Upper lobe of right lung (tissue), 1 donor: ENCODE measurements at regions not wholly inside any gene's neighbourhood (a gene's known extent, or its start where the extent isn't known, plus 50 kb on each side); places are given as distances from the start of the nearest gene placed in this dataset.

ENCODE experiments used
- ATAC-seq: fragments of 200-7000 bp; cut with Tn5 transposase; one replicate; pipeline ENCODE4 v1.9.1; 2020; ENCODE audit warnings: mild to moderate bottlenecking, moderate library complexity
- DNase-seq: peaks from one replicate; pipeline ENCODE4 v3.0.0-alpha.2; 2020
- H3K27ac ChIP-seq: fragments of 200-600 bp; one replicate; pipeline ENCODE4 v1.8.0; 2022
- H3K27me3 ChIP-seq: fragments of 200-600 bp; one replicate; pipeline ENCODE4 v1.8.0; 2022; ENCODE audit warnings: mild to moderate bottlenecking
- H3K36me3 ChIP-seq: fragments of 200-600 bp; one replicate; pipeline ENCODE4 v1.8.0; 2022
- H3K4me1 ChIP-seq: fragments of 200-600 bp; one replicate; pipeline ENCODE4 v1.8.0; 2022
- H3K4me3 ChIP-seq: fragments of 200-600 bp; one replicate; pipeline ENCODE4 v1.8.0; 2022; ENCODE audit warnings: mild to moderate bottlenecking
- H3K9me3 ChIP-seq: fragments of 200-600 bp; one replicate; pipeline ENCODE4 v1.8.0; 2022
- CTCF ChIP-seq: fragments of 200-600 bp; IDR thresholded peaks from one replicate; pipeline ENCODE4 v1.8.0; 2022; ENCODE audit warnings: antibody characterized with exemption
- intact Hi-C: fragments of 100-400 bp; cut with DNase I; formaldehyde crosslinking; loops from one replicate; pipeline ENCODE4 v1.11.0; 2022
- donor health status: DM: no; HTN: yes; CAD: no; lungs with severe emphysema.

- H3K27ac ChIP-seq, result no peak overlapping the region
- TF ChIP-seq CTCF, result no peak
- H3K4me1 ChIP-seq, result no peaks in the 10 kb centered on the region
- no peaks in the 10 kb centered on the region for H3K27me3 ChIP-seq
- ATAC-seq (no peak), DNase-seq (no peak)
- no peak overlapping the region for H3K4me3 ChIP-seq
- no peaks in the 10 kb centered on the region for H3K9me3 ChIP-seq
- intact Hi-C loops, result no loop called here
- H3K36me3 ChIP-seq, result no peaks in the 10 kb centered on the region
Observed at GRCh38 chr2:122417114-122417513, 661.7 kb downstream of the TSN start.

- ATAC-seq (no peak), DNase-seq (no peak)
- intact Hi-C loops, result no loop called here
- no peak overlapping the region for H3K4me3 ChIP-seq
- H3K36me3 ChIP-seq, result no peaks in the 10 kb centered on the region
- TF ChIP-seq CTCF, result no peak
- no peaks in the 10 kb centered on the region for H3K4me1 ChIP-seq
- no peak overlapping the region for H3K27ac ChIP-seq
- no peaks in the 10 kb centered on the region for H3K27me3 ChIP-seq
- H3K9me3 ChIP-seq, result no peaks in the 10 kb centered on the region
Observed at GRCh38 chr2:122421775-122422174, 666.3 kb downstream of the TSN start.

- Histone ChIP-seq H3K9me3 (no peaks in the 10 kb centered on the region), H3K4me1 (no peaks in the 10 kb centered on the region), H3K27me3 (no peaks in the 10 kb centered on the region), H3K36me3 (no peaks in the 10 kb centered on the region), H3K27ac (no peak overlapping the region), H3K4me3 (no peak overlapping the region)
- ATAC-seq (no peak), DNase-seq (no peak)
- intact Hi-C loops, result no loop called here
- TF ChIP-seq CTCF, result no peak
Observed at GRCh38 chr2:122422384-122422991, 667.0 kb downstream of the TSN start.

- Histone ChIP-seq H3K9me3 (no peaks in the 10 kb centered on the region), H3K4me3 (no peak overlapping the region), H3K27ac (no peak overlapping the region), H3K27me3 (no peaks in the 10 kb centered on the region), H3K4me1 (no peaks in the 10 kb centered on the region), H3K36me3 (no peaks in the 10 kb centered on the region)
- intact Hi-C loops, result no loop called here
- no peak for DNase-seq
- no peak for ATAC-seq
- TF ChIP-seq CTCF, result no peak
Observed at GRCh38 chr2:122423934-122424333, 668.5 kb downstream of the TSN start.

GRCh38 chr2:122433123-122433754 is 677.8 kb downstream of the TSN start:
- H3K36me3 ChIP-seq, result no peaks in the 10 kb centered on the region
- no peaks in the 10 kb centered on the region for H3K4me1 ChIP-seq
- no peak overlapping the region for H3K4me3 ChIP-seq
- ATAC-seq (peak; percentile 88), DNase-seq (no peak)
- no peaks in the 10 kb centered on the region for H3K9me3 ChIP-seq
- TF ChIP-seq CTCF, result no peak
- no peak overlapping the region for H3K27ac ChIP-seq
- H3K27me3 ChIP-seq, result no peaks in the 10 kb centered on the region
- intact Hi-C loops, result no loop called here

GRCh38 chr2:122445003-122445402 is 689.6 kb downstream of the TSN start:
- DNase-seq (no peak), ATAC-seq (no peak)
- no peaks in the 10 kb centered on the region for H3K27me3 ChIP-seq
- H3K4me3 ChIP-seq, result no peak overlapping the region
- no peaks in the 10 kb centered on the region for H3K36me3 ChIP-seq
- no peaks in the 10 kb centered on the region for H3K9me3 ChIP-seq
- no peak overlapping the region for H3K27ac ChIP-seq
- no peaks in the 10 kb centered on the region for H3K4me1 ChIP-seq
- no peak for TF ChIP-seq CTCF
- intact Hi-C loops, result no loop called here
